ENCODE measurements at regions not wholly inside any gene's neighbourhood (a gene's known extent, or its start where the extent isn't known, plus 50 kb on each side); places are given as distances from the start of the nearest gene placed in this dataset.
A peak's percentile ranks its signal among the peaks of the same experiment; 100 is the strongest.

DNA sequence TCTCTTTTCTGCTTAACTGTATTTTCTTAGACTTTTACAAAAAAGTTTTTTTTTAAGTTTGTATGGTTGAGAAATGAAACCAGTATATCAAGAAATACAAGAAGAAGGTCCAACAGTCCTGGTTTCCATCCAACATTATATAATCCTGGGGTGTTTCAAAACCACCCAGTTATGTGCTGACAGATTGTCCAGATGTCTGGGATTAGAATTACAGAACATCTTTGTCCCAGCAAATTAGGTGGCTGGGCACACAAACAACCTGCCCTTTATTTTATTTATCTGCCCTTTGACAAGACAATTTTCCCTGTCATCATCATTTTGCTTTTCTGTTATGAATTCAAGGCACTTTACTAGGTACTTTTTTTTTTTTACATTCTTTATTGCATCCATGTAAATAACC lies 622.1 kb downstream of the PLPP3 start:
- Histone ChIP-seq H3K4me3 (ENCODE audit: low read length) (no peak overlapping the region), H3K9ac (ENCODE audit: low read length) (no peak overlapping the region), H3K36me3 (ENCODE audit: control insufficient read depth, insufficient read depth, low read length, severe bottlenecking) (no peaks in the 10 kb centered on the region), H3K4me1 (ENCODE audit: control insufficient read depth, insufficient read depth, low read length) (peaks cover 5% of the 10 kb centered on the region), H3K9me3 (ENCODE audit: control insufficient read depth, low read length) (no peaks in the 10 kb centered on the region), H3K27me3 (replicated peaks; ENCODE audit: control insufficient read depth, insufficient read depth, low read length) (no peaks in the 10 kb centered on the region)
- DNase-seq (ENCODE audit: low read depth): no peak

GRCh38 chr1:55955016-55955621 lies 624.2 kb downstream of the PLPP3 start:
- peak; percentile 9 for DNase-seq (ENCODE audit: low read depth)
- Histone ChIP-seq H3K4me1 (ENCODE audit: control insufficient read depth, insufficient read depth, low read length) (peaks cover 5% of the 10 kb centered on the region), H3K4me3 (ENCODE audit: low read length) (no peak overlapping the region), H3K9ac (ENCODE audit: low read length) (no peak overlapping the region), H3K9me3 (ENCODE audit: control insufficient read depth, low read length) (no peaks in the 10 kb centered on the region), H3K27me3 (replicated peaks; ENCODE audit: control insufficient read depth, insufficient read depth, low read length) (no peaks in the 10 kb centered on the region), H3K36me3 (ENCODE audit: control insufficient read depth, insufficient read depth, low read length, severe bottlenecking) (no peaks in the 10 kb centered on the region)

GRCh38 chr1:55951291-55951690 lies 628.1 kb downstream of the PLPP3 start:
- Histone ChIP-seq H3K36me3 (ENCODE audit: control insufficient read depth, insufficient read depth, low read length, severe bottlenecking) (no peaks in the 10 kb centered on the region), H3K9me3 (ENCODE audit: control insufficient read depth, low read length) (no peaks in the 10 kb centered on the region), H3K9ac (ENCODE audit: low read length) (no peak overlapping the region), H3K27me3 (replicated peaks; ENCODE audit: control insufficient read depth, insufficient read depth, low read length) (no peaks in the 10 kb centered on the region), H3K4me3 (ENCODE audit: low read length) (no peak overlapping the region), H3K4me1 (ENCODE audit: control insufficient read depth, insufficient read depth, low read length) (no peaks in the 10 kb centered on the region)
- DNase-seq (ENCODE audit: low read depth): no peak

DNA sequence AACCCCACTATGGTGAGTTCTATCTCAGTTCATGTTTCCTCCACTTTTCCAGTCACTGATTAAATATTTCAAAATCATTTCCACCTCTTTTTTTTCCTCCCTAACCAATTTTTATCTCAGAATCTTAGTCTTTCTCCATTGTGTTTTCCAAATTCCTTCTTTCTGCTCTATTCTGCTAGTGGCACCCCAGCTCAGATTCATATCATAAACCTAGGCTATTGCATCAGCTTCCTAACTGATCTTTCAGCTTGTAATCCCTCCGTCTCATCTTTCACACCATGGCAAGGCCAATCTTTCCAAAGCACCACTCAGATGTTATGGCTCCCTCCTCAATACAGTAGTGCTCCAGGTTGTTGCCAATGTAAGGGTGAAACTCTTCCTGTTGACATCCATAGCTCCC lies 631.9 kb downstream of the PLPP3 start:
- H3K9me3 ChIP-seq (ENCODE audit: control insufficient read depth, low read length): no peaks in the 10 kb centered on the region
- no peaks in the 10 kb centered on the region for H3K36me3 ChIP-seq (ENCODE audit: control insufficient read depth, insufficient read depth, low read length, severe bottlenecking)
- H3K4me3 ChIP-seq (ENCODE audit: low read length): no peak overlapping the region
- no peak for DNase-seq (ENCODE audit: low read depth)
- H3K4me1 ChIP-seq (ENCODE audit: control insufficient read depth, insufficient read depth, low read length): no peaks in the 10 kb centered on the region
- H3K9ac ChIP-seq (ENCODE audit: low read length): no peak overlapping the region
- H3K27me3 ChIP-seq (replicated peaks; ENCODE audit: control insufficient read depth, insufficient read depth, low read length): no peaks in the 10 kb centered on the region

GRCh38 chr1:55943721-55944435 lies 635.5 kb downstream of the PLPP3 start:
- Histone ChIP-seq H3K9ac (ENCODE audit: low read length) (no peak overlapping the region), H3K27me3 (replicated peaks; ENCODE audit: control insufficient read depth, insufficient read depth, low read length) (no peaks in the 10 kb centered on the region), H3K36me3 (ENCODE audit: control insufficient read depth, insufficient read depth, low read length, severe bottlenecking) (no peaks in the 10 kb centered on the region), H3K9me3 (ENCODE audit: control insufficient read depth, low read length) (no peaks in the 10 kb centered on the region), H3K4me1 (ENCODE audit: control insufficient read depth, insufficient read depth, low read length) (no peaks in the 10 kb centered on the region), H3K4me3 (ENCODE audit: low read length) (no peak overlapping the region)
- DNase-seq (ENCODE audit: low read depth): no peak

- Histone ChIP-seq H3K4me1 (ENCODE audit: control insufficient read depth, insufficient read depth, low read length) (no peaks in the 10 kb centered on the region), H3K4me3 (ENCODE audit: low read length) (no peak overlapping the region), H3K36me3 (ENCODE audit: control insufficient read depth, insufficient read depth, low read length, severe bottlenecking) (no peaks in the 10 kb centered on the region), H3K9ac (ENCODE audit: low read length) (no peak overlapping the region), H3K9me3 (ENCODE audit: control insufficient read depth, low read length) (no peaks in the 10 kb centered on the region), H3K27me3 (replicated peaks; ENCODE audit: control insufficient read depth, insufficient read depth, low read length) (no peaks in the 10 kb centered on the region)
- no peak for DNase-seq (ENCODE audit: low read depth)
Observed at GRCh38 chr1:55943012-55943411, 636.4 kb downstream of the PLPP3 start.

- H3K4me3 ChIP-seq (ENCODE audit: low read length): no peak overlapping the region
- DNase-seq (ENCODE audit: low read depth): no peak
- no peak overlapping the region for H3K9ac ChIP-seq (ENCODE audit: low read length)
- H3K4me1 ChIP-seq (ENCODE audit: control insufficient read depth, insufficient read depth, low read length): no peaks in the 10 kb centered on the region
- no peaks in the 10 kb centered on the region for H3K36me3 ChIP-seq (ENCODE audit: control insufficient read depth, insufficient read depth, low read length, severe bottlenecking)
- H3K9me3 ChIP-seq (ENCODE audit: control insufficient read depth, low read length): peaks cover 3% of the 10 kb centered on the region
- no peaks in the 10 kb centered on the region for H3K27me3 ChIP-seq (replicated peaks; ENCODE audit: control insufficient read depth, insufficient read depth, low read length)
Observed at GRCh38 chr1:55939866-55940265, 639.5 kb downstream of the PLPP3 start.

DNA sequence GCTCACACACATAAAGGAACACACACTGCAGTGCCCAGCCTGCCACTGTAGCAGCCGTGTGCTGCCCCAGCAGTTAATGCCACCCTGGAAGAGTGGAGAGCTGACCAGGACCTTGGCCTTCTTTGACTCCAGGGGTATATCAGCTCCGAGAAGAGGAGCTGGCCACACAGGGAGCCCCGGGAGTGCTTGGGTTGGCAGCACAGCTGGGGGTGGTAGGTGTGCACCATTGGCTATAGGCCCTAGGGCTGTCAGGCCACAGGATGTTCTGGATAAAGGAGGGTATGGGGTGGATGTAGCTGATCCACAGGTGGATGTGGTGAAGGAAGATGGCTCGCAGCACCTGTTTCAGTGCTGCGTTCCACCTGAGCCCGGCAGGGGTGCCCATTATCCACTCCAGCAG lies 640.5 kb downstream of the PLPP3 start:
- no peak for DNase-seq (ENCODE audit: low read depth)
- no peak overlapping the region for H3K9ac ChIP-seq (ENCODE audit: low read length)
- no peaks in the 10 kb centered on the region for H3K27me3 ChIP-seq (replicated peaks; ENCODE audit: control insufficient read depth, insufficient read depth, low read length)
- H3K36me3 ChIP-seq (ENCODE audit: control insufficient read depth, insufficient read depth, low read length, severe bottlenecking): no peaks in the 10 kb centered on the region
- peaks cover 6% of the 10 kb centered on the region for H3K9me3 ChIP-seq (ENCODE audit: control insufficient read depth, low read length)
- no peaks in the 10 kb centered on the region for H3K4me1 ChIP-seq (ENCODE audit: control insufficient read depth, insufficient read depth, low read length)
- H3K4me3 ChIP-seq (ENCODE audit: low read length): no peak overlapping the region

GRCh38 chr1:55938376-55938850 lies 641.0 kb downstream of the PLPP3 start:
- no peak for DNase-seq (ENCODE audit: low read depth)

GRCh38 chr1:55937840-55938375 lies 641.5 kb downstream of the PLPP3 start:
- Histone ChIP-seq H3K27me3 (replicated peaks; ENCODE audit: control insufficient read depth, insufficient read depth, low read length) (no peaks in the 10 kb centered on the region), H3K4me1 (ENCODE audit: control insufficient read depth, insufficient read depth, low read length) (no peaks in the 10 kb centered on the region), H3K36me3 (ENCODE audit: control insufficient read depth, insufficient read depth, low read length, severe bottlenecking) (no peaks in the 10 kb centered on the region), H3K9me3 (ENCODE audit: control insufficient read depth, low read length) (peaks cover 6% of the 10 kb centered on the region), H3K9ac (ENCODE audit: low read length) (no peak overlapping the region), H3K4me3 (ENCODE audit: low read length) (no peak overlapping the region)
- DNase-seq (ENCODE audit: low read depth): no peak

More at GRCh38 chr1:55938376-55938850, 641.0 kb downstream of the PLPP3 start:
- H3K27me3 ChIP-seq (replicated peaks; ENCODE audit: control insufficient read depth, insufficient read depth, low read length): no peaks in the 10 kb centered on the region
- H3K4me3 ChIP-seq (ENCODE audit: low read length): no peak overlapping the region
- no peak overlapping the region for H3K9ac ChIP-seq (ENCODE audit: low read length)
- H3K36me3 ChIP-seq (ENCODE audit: control insufficient read depth, insufficient read depth, low read length, severe bottlenecking): no peaks in the 10 kb centered on the region
- no peaks in the 10 kb centered on the region for H3K4me1 ChIP-seq (ENCODE audit: control insufficient read depth, insufficient read depth, low read length)
- peaks cover 6% of the 10 kb centered on the region for H3K9me3 ChIP-seq (ENCODE audit: control insufficient read depth, low read length)

GRCh38 chr1:55935236-55935635 lies 644.1 kb downstream of the PLPP3 start:
- DNase-seq (ENCODE audit: low read depth): no peak
- H3K4me3 ChIP-seq (ENCODE audit: low read length): no peak overlapping the region
- peaks cover 22% of the 10 kb centered on the region for H3K4me1 ChIP-seq (ENCODE audit: control insufficient read depth, insufficient read depth, low read length)
- H3K9ac ChIP-seq (ENCODE audit: low read length): no peak overlapping the region
- H3K27me3 ChIP-seq (replicated peaks; ENCODE audit: control insufficient read depth, insufficient read depth, low read length): no peaks in the 10 kb centered on the region
- no peaks in the 10 kb centered on the region for H3K36me3 ChIP-seq (ENCODE audit: control insufficient read depth, insufficient read depth, low read length, severe bottlenecking)
- H3K9me3 ChIP-seq (ENCODE audit: control insufficient read depth, low read length): peaks cover 6% of the 10 kb centered on the region
